Activated naive CD4-positive, alpha-beta T cell treated with anti-CD3 and anti-CD28 coated beads, Interleukin-2, amount 50 U/mL, for 24 hours (primary cell): ENCODE measurements at regions not wholly inside any gene's neighbourhood (a gene's known extent, or its start where the extent isn't known, plus 50 kb on each side); places are given as distances from the start of the nearest gene placed in this dataset.

Source experiments
- H3K27ac Mint-ChIP-seq: one replicate; pipeline ENCODE4 v1.8.0; 2021; ENCODE audit warnings: mild to moderate bottlenecking, mixed read lengths
- H3K27me3 Mint-ChIP-seq: one replicate; pipeline ENCODE4 v1.8.0; 2021; ENCODE audit warnings: mixed read lengths
- H3K36me3 Mint-ChIP-seq: one replicate; pipeline ENCODE4 v1.8.0; 2021; ENCODE audit warnings: mixed read lengths
- H3K4me1 Mint-ChIP-seq: one replicate; pipeline ENCODE4 v1.8.0; 2021; ENCODE audit warnings: mixed read lengths
- H3K4me3 Mint-ChIP-seq: one replicate; pipeline ENCODE4 v1.8.0; 2021; ENCODE audit warnings: mild to moderate bottlenecking, mixed read lengths
- H3K9me3 Mint-ChIP-seq: one replicate; pipeline ENCODE4 v1.8.0; 2021; ENCODE audit warnings: mixed read lengths

- no peak overlapping the region for H3K27ac Mint-ChIP-seq
- peaks cover 1% of the 10 kb centered on the region for H3K27me3 Mint-ChIP-seq
- no peaks in the 10 kb centered on the region for H3K4me1 Mint-ChIP-seq
- H3K36me3 Mint-ChIP-seq: no peaks in the 10 kb centered on the region
- H3K9me3 Mint-ChIP-seq: no peaks in the 10 kb centered on the region
- H3K4me3 Mint-ChIP-seq: no peak overlapping the region
Measured at GRCh38 chr4:18529482-18529881, 507.9 kb upstream of the LCORL start.

- H3K36me3 Mint-ChIP-seq: no peaks in the 10 kb centered on the region
- H3K27ac Mint-ChIP-seq: no peak overlapping the region
- H3K4me3 Mint-ChIP-seq: no peak overlapping the region
- no peaks in the 10 kb centered on the region for H3K4me1 Mint-ChIP-seq
- H3K27me3 Mint-ChIP-seq: peaks cover 3% of the 10 kb centered on the region
- no peaks in the 10 kb centered on the region for H3K9me3 Mint-ChIP-seq
Measured at GRCh38 chr4:18524667-18525066, 503.1 kb upstream of the LCORL start.

GRCh38 chr4:18518098-18518497 is 496.5 kb upstream of the LCORL start:
- Mint-ChIP-seq H3K4me1 (no peaks in the 10 kb centered on the region), H3K36me3 (no peaks in the 10 kb centered on the region), H3K9me3 (no peaks in the 10 kb centered on the region), H3K27ac (no peak overlapping the region), H3K4me3 (no peak overlapping the region), H3K27me3 (peaks cover 1% of the 10 kb centered on the region)

- Mint-ChIP-seq H3K4me3 (no peak overlapping the region), H3K4me1 (no peaks in the 10 kb centered on the region), H3K9me3 (no peaks in the 10 kb centered on the region), H3K27ac (no peak overlapping the region), H3K27me3 (no peaks in the 10 kb centered on the region), H3K36me3 (no peaks in the 10 kb centered on the region)
Measured at GRCh38 chr4:18513861-18514260, 492.3 kb upstream of the LCORL start.

GRCh38 chr4:18512718-18513117 is 491.2 kb upstream of the LCORL start:
- no peak overlapping the region for H3K4me3 Mint-ChIP-seq
- no peaks in the 10 kb centered on the region for H3K27me3 Mint-ChIP-seq
- H3K36me3 Mint-ChIP-seq: no peaks in the 10 kb centered on the region
- no peak overlapping the region for H3K27ac Mint-ChIP-seq
- H3K4me1 Mint-ChIP-seq: no peaks in the 10 kb centered on the region
- no peaks in the 10 kb centered on the region for H3K9me3 Mint-ChIP-seq

GRCh38 chr4:18511727-18512126 is 490.2 kb upstream of the LCORL start:
- Mint-ChIP-seq H3K27ac (no peak overlapping the region), H3K4me3 (no peak overlapping the region), H3K4me1 (no peaks in the 10 kb centered on the region), H3K27me3 (no peaks in the 10 kb centered on the region), H3K36me3 (no peaks in the 10 kb centered on the region), H3K9me3 (no peaks in the 10 kb centered on the region)

GRCh38 chr4:18508786-18509185 is 487.2 kb upstream of the LCORL start:
- Mint-ChIP-seq H3K27me3 (no peaks in the 10 kb centered on the region), H3K36me3 (no peaks in the 10 kb centered on the region), H3K9me3 (no peaks in the 10 kb centered on the region), H3K4me1 (no peaks in the 10 kb centered on the region), H3K27ac (no peak overlapping the region), H3K4me3 (no peak overlapping the region)

- Mint-ChIP-seq H3K4me3 (no peak overlapping the region), H3K4me1 (no peaks in the 10 kb centered on the region), H3K36me3 (no peaks in the 10 kb centered on the region), H3K9me3 (peaks cover 24% of the 10 kb centered on the region), H3K27me3 (peaks cover 3% of the 10 kb centered on the region), H3K27ac (no peak overlapping the region)
Measured at GRCh38 chr4:18480928-18481327, 459.4 kb upstream of the LCORL start.

GRCh38 chr4:18480342-18480741 is 458.8 kb upstream of the LCORL start:
- Mint-ChIP-seq H3K27me3 (peaks cover 2% of the 10 kb centered on the region), H3K9me3 (peaks cover 27% of the 10 kb centered on the region), H3K36me3 (peaks cover 1% of the 10 kb centered on the region), H3K27ac (no peak overlapping the region), H3K4me3 (no peak overlapping the region), H3K4me1 (no peaks in the 10 kb centered on the region)

GRCh38 chr4:18479825-18480224 is 458.3 kb upstream of the LCORL start:
- peaks cover 1% of the 10 kb centered on the region for H3K36me3 Mint-ChIP-seq
- peaks cover 21% of the 10 kb centered on the region for H3K9me3 Mint-ChIP-seq
- no peak overlapping the region for H3K27ac Mint-ChIP-seq
- no peaks in the 10 kb centered on the region for H3K4me1 Mint-ChIP-seq
- no peaks in the 10 kb centered on the region for H3K27me3 Mint-ChIP-seq
- no peak overlapping the region for H3K4me3 Mint-ChIP-seq

GRCh38 chr4:18463987-18464559 is 442.5 kb upstream of the LCORL start:
- no peak overlapping the region for H3K27ac Mint-ChIP-seq
- no peak overlapping the region for H3K4me3 Mint-ChIP-seq
- H3K4me1 Mint-ChIP-seq: no peaks in the 10 kb centered on the region
- no peaks in the 10 kb centered on the region for H3K36me3 Mint-ChIP-seq
- H3K9me3 Mint-ChIP-seq: peaks cover 5% of the 10 kb centered on the region
- peaks cover 9% of the 10 kb centered on the region for H3K27me3 Mint-ChIP-seq

GRCh38 chr4:18458465-18458864 is 436.9 kb upstream of the LCORL start:
- no peaks in the 10 kb centered on the region for H3K36me3 Mint-ChIP-seq
- H3K4me3 Mint-ChIP-seq: no peak overlapping the region
- H3K27ac Mint-ChIP-seq: no peak overlapping the region
- peaks cover 4% of the 10 kb centered on the region for H3K27me3 Mint-ChIP-seq
- no peaks in the 10 kb centered on the region for H3K4me1 Mint-ChIP-seq
- H3K9me3 Mint-ChIP-seq: no peaks in the 10 kb centered on the region

GRCh38 chr4:18454349-18454748 is 432.8 kb upstream of the LCORL start:
- H3K27me3 Mint-ChIP-seq: peaks cover 2% of the 10 kb centered on the region
- no peaks in the 10 kb centered on the region for H3K4me1 Mint-ChIP-seq
- H3K27ac Mint-ChIP-seq: no peak overlapping the region
- no peaks in the 10 kb centered on the region for H3K36me3 Mint-ChIP-seq
- no peak overlapping the region for H3K4me3 Mint-ChIP-seq
- H3K9me3 Mint-ChIP-seq: no peaks in the 10 kb centered on the region

GRCh38 chr4:18445110-18445509 is 423.6 kb upstream of the LCORL start:
- Mint-ChIP-seq H3K27me3 (peaks cover 7% of the 10 kb centered on the region), H3K4me3 (no peak overlapping the region), H3K4me1 (no peaks in the 10 kb centered on the region), H3K27ac (no peak overlapping the region), H3K36me3 (no peaks in the 10 kb centered on the region), H3K9me3 (peaks cover 14% of the 10 kb centered on the region)

GRCh38 chr4:18444206-18444605 is 422.7 kb upstream of the LCORL start:
- Mint-ChIP-seq H3K9me3 (peaks cover 14% of the 10 kb centered on the region), H3K36me3 (no peaks in the 10 kb centered on the region), H3K27me3 (peaks cover 7% of the 10 kb centered on the region), H3K4me1 (no peaks in the 10 kb centered on the region), H3K27ac (no peak overlapping the region), H3K4me3 (no peak overlapping the region)

GRCh38 chr4:18442957-18443356 is 421.4 kb upstream of the LCORL start:
- H3K36me3 Mint-ChIP-seq: no peaks in the 10 kb centered on the region
- no peak overlapping the region for H3K4me3 Mint-ChIP-seq
- H3K27ac Mint-ChIP-seq: no peak overlapping the region
- peaks cover 14% of the 10 kb centered on the region for H3K9me3 Mint-ChIP-seq
- H3K27me3 Mint-ChIP-seq: peaks cover 7% of the 10 kb centered on the region
- no peaks in the 10 kb centered on the region for H3K4me1 Mint-ChIP-seq

- H3K36me3 Mint-ChIP-seq: no peaks in the 10 kb centered on the region
Measured at GRCh38 chr4:18441676-18442075, 420.1 kb upstream of the LCORL start.

More at GRCh38 chr4:18441676-18442075, 420.1 kb upstream of the LCORL start:
- H3K9me3 Mint-ChIP-seq: peaks cover 14% of the 10 kb centered on the region
- H3K27ac Mint-ChIP-seq: no peak overlapping the region
- no peak overlapping the region for H3K4me3 Mint-ChIP-seq
- H3K4me1 Mint-ChIP-seq: no peaks in the 10 kb centered on the region
- peaks cover 7% of the 10 kb centered on the region for H3K27me3 Mint-ChIP-seq
